ENCODE measurements at regions not wholly inside any gene's neighbourhood (a gene's known extent, or its start where the extent isn't known, plus 50 kb on each side); places are given as distances from the start of the nearest gene placed in this dataset.

- no peak for DNase-seq
Measured at GRCh38 chr22:26732284-26732683, 74.9 kb downstream of the MIAT start.

- DNase-seq = no peak
Measured at GRCh38 chr22:26734339-26735018, 77.1 kb downstream of the MIAT start.

GRCh38 chr22:26735019-26735409 is 77.6 kb downstream of the MIAT start:
- no peak for DNase-seq

- DNase-seq = no peak
Measured at GRCh38 chr22:26737262-26737661, 79.9 kb downstream of the MIAT start.

GRCh38 chr22:26740253-26740652 is 82.9 kb downstream of the MIAT start:
- no peak for DNase-seq

- DNase-seq = no peak
Measured at GRCh38 chr22:26743149-26743548, 85.8 kb downstream of the MIAT start.

- DNase-seq = no peak
Measured at GRCh38 chr22:26744892-26745808, 87.8 kb downstream of the MIAT start.

- DNase-seq = no peak
Measured at GRCh38 chr22:26746311-26746710, 88.9 kb downstream of the MIAT start.

GRCh38 chr22:26748845-26749244 is 91.5 kb downstream of the MIAT start:
- no peak for DNase-seq

- no peak for DNase-seq
Measured at GRCh38 chr22:26751217-26751616, 93.8 kb downstream of the MIAT start.

- DNase-seq = no peak
Measured at GRCh38 chr22:26753125-26753862, 95.9 kb downstream of the MIAT start.

- no peak for DNase-seq
Measured at GRCh38 chr22:26756675-26757293, 99.4 kb downstream of the MIAT start.

GRCh38 chr22:26757496-26757895 is 100.1 kb downstream of the MIAT start:
- DNase-seq = no peak

GRCh38 chr22:26762503-26763472 is 105.4 kb downstream of the MIAT start:
- DNase-seq = no peak

GRCh38 chr22:26763633-26764361 is 106.4 kb downstream of the MIAT start:
- DNase-seq = no peak

GRCh38 chr22:26766510-26767350 is 109.3 kb downstream of the MIAT start:
- DNase-seq = no peak

GRCh38 chr22:26767351-26768155 is 110.2 kb downstream of the MIAT start:
- DNase-seq = no peak

- no peak for DNase-seq
Measured at GRCh38 chr22:26768156-26768515, 110.7 kb downstream of the MIAT start.

- no peak for DNase-seq
Measured at GRCh38 chr22:26768952-26769351, 111.6 kb downstream of the MIAT start.

All from CD4-positive, alpha-beta T cell treated with Interleukin-21 for 1 hour (primary cell).